Common myeloid progenitor, CD34-positive (primary cell): ENCODE measurements at regions not wholly inside any gene's neighbourhood (a gene's known extent, or its start where the extent isn't known, plus 50 kb on each side); places are given as distances from the start of the nearest gene placed in this dataset.

Source experiments
- CTCF ChIA-PET: fragments of 350-600 bp; sonication (Branson Sonifier 250); formaldehyde crosslinking; loops from one replicate; lab custom pipeline; 2021; ENCODE audit warnings: antibody characterized with exemption; lab: Charles Lee
- POLR2A ChIA-PET: fragments of 350-600 bp; sonication (Branson Sonifier 250); formaldehyde crosslinking; loops from one replicate; lab custom pipeline; 2021; ENCODE audit warnings: antibody characterized with exemption; lab: Charles Lee
- DNase-seq, 3 donors: peaks; one replicate each; pipeline versions ENCODE4 v3.0.0 to v3.0.0-alpha.2; 2013
- H3K27ac ChIP-seq, 2 experiments: 1 replicate in 1 of 2; 2 replicates in 1 of 2; pipeline ENCODE4 v1.7.0; 2013; ENCODE audit warnings: inconsistent platforms in 2 of 2, low read length in 2 of 2, mild to moderate bottlenecking in 2 of 2, low read depth in 1 of 2, moderate library complexity in 1 of 2; ENCODE audit not compliant: severe bottlenecking in 2 of 2, insufficient read depth in 1 of 2, poor library complexity in 1 of 2
- H3K27me3 ChIP-seq, 5 experiments: replicated peaks in 2 of 5; 1 replicate in 3 of 5; 2 replicates in 2 of 5; pipeline versions ENCODE4 v1.6.1 to v1.7.0; 2013; ENCODE audit warnings: low read length in 4 of 5, mild to moderate bottlenecking in 2 of 5, moderate library complexity in 2 of 5, inconsistent platforms in 1 of 5; ENCODE audit not compliant: insufficient read depth in 5 of 5, control insufficient read depth in 4 of 5
- H3K36me3 ChIP-seq, 4 experiments: 1 replicate in 2 of 4; 2 replicates in 2 of 4; pipeline versions ENCODE4 v1.6.1 to v1.7.0; 2013; ENCODE audit warnings: low read length in 3 of 4, control low read depth in 1 of 4, mild to moderate bottlenecking in 1 of 4; ENCODE audit not compliant: control insufficient read depth in 4 of 4, insufficient read depth in 4 of 4
- H3K4me1 ChIP-seq, 4 experiments: 1 replicate in 3 of 4; 2 replicates in 1 of 4; pipeline versions ENCODE4 v1.6.1 to v1.7.1; 2013; ENCODE audit warnings: low read length in 3 of 4, mild to moderate bottlenecking in 3 of 4, control low read depth in 1 of 4, inconsistent platforms in 1 of 4, moderate library complexity in 1 of 4; ENCODE audit not compliant: control insufficient read depth in 4 of 4, insufficient read depth in 4 of 4; ENCODE audit errors: control extremely low read depth in 1 of 4
- H3K4me3 ChIP-seq, 7 experiments: 1 replicate in 4 of 7; 2 replicates in 3 of 7; pipeline versions ENCODE4 v1.5.1 to v1.7.0; 2013; ENCODE audit warnings: mild to moderate bottlenecking in 7 of 7, low read length in 6 of 7, moderate library complexity in 6 of 7, inconsistent platforms in 2 of 7, low read depth in 2 of 7, control low read depth in 1 of 7; ENCODE audit not compliant: insufficient read depth in 4 of 7, control insufficient read depth in 1 of 7; ENCODE audit errors: extremely low read depth in 1 of 7
- H3K9me3 ChIP-seq, 5 experiments: 1 replicate in 4 of 5; 2 replicates in 1 of 5; pipeline versions ENCODE4 v1.6.1 to v1.7.1; 2013; ENCODE audit warnings: low read length in 4 of 5, mild to moderate bottlenecking in 2 of 5, inconsistent platforms in 1 of 5, low read depth in 1 of 5, moderate library complexity in 1 of 5; ENCODE audit not compliant: control insufficient read depth in 4 of 5, insufficient read depth in 2 of 5; ENCODE audit errors: control extremely low read depth in 1 of 5
- WGBS: methylation state at CpG from one replicate; pipeline ENCODE4 v1.1.5; 2013; ENCODE audit not compliant: insufficient coverage; 5-methylcytosine and 5-hydroxymethylcytosine counted together

DNA sequence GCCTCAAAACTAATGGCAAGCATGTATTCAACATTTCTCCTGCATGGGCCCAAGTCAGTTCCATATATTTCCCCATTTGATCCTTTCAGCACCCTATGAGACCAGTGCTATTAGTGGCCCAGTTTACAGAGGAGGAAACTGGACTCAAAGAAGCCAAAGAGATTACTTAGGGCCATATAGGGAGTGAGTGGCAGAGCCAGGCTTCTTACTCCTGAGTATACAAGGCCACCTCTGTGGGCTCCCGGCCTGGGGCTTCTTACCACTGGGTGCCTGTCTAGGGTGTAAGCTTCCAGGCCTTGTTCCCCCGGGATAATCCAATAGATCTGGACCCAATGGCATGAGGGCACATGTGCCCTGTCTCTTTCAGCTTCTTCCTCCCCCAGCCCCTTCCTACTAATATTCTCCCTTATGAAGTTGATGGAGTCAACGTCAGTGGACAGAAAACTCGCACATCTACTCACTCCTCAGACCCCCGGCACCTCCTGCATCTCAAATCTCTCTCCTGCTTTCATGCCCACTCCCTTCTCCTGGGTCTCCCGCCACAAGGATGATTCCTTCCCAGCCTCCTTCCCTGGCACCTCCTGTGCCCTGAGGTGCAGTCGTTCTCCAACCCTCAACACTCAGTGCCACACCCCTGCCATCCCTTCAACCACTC lies 222.6 kb downstream of the ANAPC1 start:
- H3K9me3 ChIP-seq: no peaks in the 10 kb centered on the region

DNA sequence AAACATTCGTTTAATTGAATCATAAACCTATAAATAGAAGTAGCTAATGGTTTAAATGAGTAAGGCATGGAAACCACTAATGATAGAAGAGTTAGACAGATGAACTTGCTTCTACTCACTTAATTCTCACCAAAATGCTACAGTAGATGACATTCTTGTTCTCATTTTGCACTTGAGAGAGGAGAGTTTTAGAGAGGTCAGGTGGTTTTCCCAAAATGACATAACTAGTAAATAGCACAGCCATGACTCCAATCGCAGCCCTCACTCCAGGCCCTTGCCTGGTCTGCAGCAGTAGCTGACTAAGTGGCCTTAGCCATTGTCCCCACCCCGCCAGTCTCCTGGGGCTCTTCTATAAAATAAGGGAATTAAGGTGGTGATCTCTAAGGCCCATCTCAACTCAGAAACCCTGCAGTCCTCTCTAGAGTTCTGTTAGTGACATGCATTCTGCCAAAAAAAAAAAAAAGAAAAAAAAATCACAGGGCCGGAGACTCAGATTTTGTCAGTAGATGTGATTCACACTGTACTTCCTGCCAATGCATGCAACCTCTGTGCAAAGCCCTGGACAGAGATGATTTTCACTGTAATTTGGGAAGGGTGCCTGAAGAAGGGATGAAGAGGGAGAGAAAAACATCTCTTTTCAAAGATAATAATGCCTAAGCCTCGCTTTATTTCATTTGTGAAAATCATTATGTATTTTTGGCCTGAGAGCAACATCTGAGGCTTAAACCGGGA lies 221.8 kb downstream of the ANAPC1 start:
- Histone ChIP-seq H3K36me3 (no peaks in the 10 kb centered on the region), H3K4me3 (no peak overlapping the region), H3K9me3 (no peaks in the 10 kb centered on the region), H3K27ac (no peak overlapping the region), H3K27me3 (no peaks in the 10 kb centered on the region), H3K4me1 (peaks cover 0 to 14% (median 1%) of the 10 kb centered on the region in 4 experiments)
- DNase-seq: no peak
- ChIA-PET POLR2A (no interaction called here), CTCF (interaction anchor here (1.1 to 1.6 kb wide), 3 partner anchors 17 to 38 kb away, joined by 3 to 6 read pairs (median 3); no protein-coding TSS in a partner anchor)
- WGBS: 100% methylated on average over 3 of the region's 6 CpGs

More for the DNA sequence above, 222.6 kb downstream of the ANAPC1 start:
- Histone ChIP-seq H3K27me3 (no peaks in the 10 kb centered on the region), H3K36me3 (no peaks in the 10 kb centered on the region), H3K4me1 (peaks cover 0 to 14% (median 1%) of the 10 kb centered on the region in 4 experiments), H3K4me3 (no peak overlapping the region), H3K27ac (no peak overlapping the region)
- ChIA-PET CTCF (interaction anchor here (1.1 to 1.6 kb wide), 3 partner anchors 16 to 37 kb away, joined by 3 to 6 read pairs (median 3); no protein-coding TSS in a partner anchor), POLR2A (no interaction called here)
- 93% methylated on average over 5 of the region's 7 CpGs for WGBS
- no peak for DNase-seq

DNA sequence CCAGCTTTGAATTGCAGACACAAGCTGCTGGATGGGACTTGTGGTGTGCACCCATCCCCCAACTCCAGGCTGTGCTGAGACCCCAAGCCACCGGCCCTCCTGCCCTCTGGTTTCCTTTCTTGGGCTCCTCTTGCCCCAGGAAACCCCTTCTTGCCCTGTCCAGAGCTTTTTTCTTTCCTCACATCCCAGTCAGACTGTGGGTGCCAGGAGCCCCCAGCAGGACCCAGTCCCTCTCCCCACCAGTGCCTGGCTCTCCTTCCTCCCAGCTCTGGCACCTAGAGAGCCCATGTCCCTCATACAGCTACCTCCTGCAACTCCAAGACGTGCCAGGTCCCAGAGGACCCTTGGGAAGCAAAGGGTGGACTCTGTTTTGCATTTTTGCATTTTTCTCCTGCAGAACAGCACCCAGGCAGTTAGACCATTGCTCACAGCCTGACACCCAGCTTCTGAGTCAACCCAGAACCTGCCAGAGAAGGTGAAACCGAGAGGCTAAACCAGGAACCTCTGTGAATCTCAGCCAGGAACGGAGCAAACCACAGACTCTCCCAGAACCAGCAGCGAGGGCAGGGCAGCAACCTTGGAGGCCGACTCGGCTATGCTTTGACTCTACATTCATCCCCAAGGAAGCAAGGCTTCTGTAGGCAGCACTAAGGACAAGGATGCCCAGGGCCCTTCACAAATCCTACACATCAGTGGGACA lies 221.1 kb downstream of the ANAPC1 start:
- H3K36me3 ChIP-seq: no peaks in the 10 kb centered on the region
- H3K27ac ChIP-seq: no peak overlapping the region
- CTCF ChIA-PET: interaction anchor here (1.4 kb wide), 1 partner anchor 39 kb away, joined by 3 read pairs; no protein-coding TSS in a partner anchor
- no peaks in the 10 kb centered on the region for H3K9me3 ChIP-seq
- H3K27me3 ChIP-seq: no peaks in the 10 kb centered on the region
- DNase-seq: no peak
- H3K4me1 ChIP-seq: peaks cover 0 to 14% (median 1%) of the 10 kb centered on the region in 4 experiments
- 75% methylated on average over 4 of the region's 7 CpGs for WGBS
- POLR2A ChIA-PET: no interaction called here
- no peak overlapping the region for H3K4me3 ChIP-seq

GRCh38 chr2:111663471-111664274 lies 220.3 kb downstream of the ANAPC1 start:
- CTCF ChIA-PET: no interaction called here
- peaks cover 0 to 4% (median 0%) of the 10 kb centered on the region in 5 experiments for H3K9me3 ChIP-seq
- DNase-seq: peak in 2 of 3 donors; percentile 60 to 77
- WGBS: 84% methylated on average over 10 of the region's 13 CpGs
- H3K4me3 ChIP-seq: no peak overlapping the region
- H3K27me3 ChIP-seq: no peaks in the 10 kb centered on the region
- no peak overlapping the region for H3K27ac ChIP-seq
- H3K36me3 ChIP-seq: no peaks in the 10 kb centered on the region
- H3K4me1 ChIP-seq: peaks cover 0 to 14% (median 1%) of the 10 kb centered on the region in 4 experiments
- POLR2A ChIA-PET: no interaction called here

DNA sequence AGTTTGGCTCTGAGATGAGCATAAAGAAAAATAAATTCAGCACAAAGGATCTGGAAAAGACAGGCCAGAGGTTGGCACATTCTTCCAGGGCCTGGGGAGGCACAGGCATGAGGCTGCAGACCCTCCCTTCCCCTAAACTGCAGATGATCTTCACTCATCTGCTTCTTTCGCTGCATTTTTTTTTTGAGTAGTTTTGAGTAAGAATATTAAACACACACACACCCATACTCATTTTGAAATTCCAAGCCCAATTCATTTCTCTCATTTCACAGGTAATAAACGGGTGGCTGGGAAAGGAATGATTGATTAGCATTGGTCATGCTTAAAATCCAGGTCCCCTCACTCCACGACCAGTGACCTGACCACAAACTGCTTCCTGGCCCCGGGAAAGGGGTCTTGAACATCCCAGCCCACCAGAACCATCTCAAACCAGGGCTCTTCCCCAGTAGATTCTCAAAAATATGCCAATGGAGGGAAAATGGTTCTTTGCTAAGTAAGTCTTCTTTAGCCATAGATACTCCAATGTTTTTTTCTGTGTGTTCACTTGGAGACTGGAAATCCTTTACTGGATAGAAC lies 219.6 kb downstream of the ANAPC1 start:
- 80% methylated on average over 1 of the region's 4 CpGs for WGBS
- H3K27me3 ChIP-seq: no peaks in the 10 kb centered on the region
- H3K9me3 ChIP-seq: peaks cover 0 to 4% (median 0%) of the 10 kb centered on the region in 5 experiments
- ChIA-PET CTCF (no interaction called here), POLR2A (no interaction called here)
- H3K4me1 ChIP-seq: peaks cover 0 to 12% (median 1%) of the 10 kb centered on the region in 4 experiments
- DNase-seq: no peak
- H3K4me3 ChIP-seq: no peak overlapping the region
- no peaks in the 10 kb centered on the region for H3K36me3 ChIP-seq
- H3K27ac ChIP-seq: no peak overlapping the region

DNA sequence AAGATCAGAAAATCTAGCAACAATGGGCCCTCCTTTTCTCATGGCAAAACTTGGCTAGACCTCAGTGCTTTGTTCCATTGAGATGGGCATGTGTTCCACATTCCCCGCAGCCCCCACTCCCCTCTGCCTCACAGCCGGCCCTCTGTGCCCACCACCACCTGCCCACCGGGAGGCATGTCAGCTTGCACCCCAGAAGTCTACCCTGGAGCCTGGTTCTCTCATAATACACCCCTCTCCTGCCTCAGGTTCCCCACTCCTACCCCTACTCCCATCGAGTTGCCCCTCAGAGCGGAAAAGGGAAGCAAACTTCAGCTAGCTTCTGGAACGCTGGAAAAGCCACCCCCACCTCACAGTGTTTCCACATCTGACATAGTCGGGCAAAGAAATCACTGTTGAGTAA lies 219.0 kb downstream of the ANAPC1 start:
- DNase-seq: no peak
- CTCF ChIA-PET: no interaction called here
- Histone ChIP-seq H3K36me3 (no peaks in the 10 kb centered on the region), H3K4me3 (no peak overlapping the region), H3K4me1 (peaks cover 0 to 8% (median 1%) of the 10 kb centered on the region in 4 experiments), H3K27me3 (no peaks in the 10 kb centered on the region), H3K9me3 (peaks cover 0 to 4% (median 0%) of the 10 kb centered on the region in 5 experiments), H3K27ac (no peak overlapping the region)
- 100% methylated on average over 4 of the region's 7 CpGs for WGBS
- POLR2A ChIA-PET: no interaction called here
